CD14-positive monocyte (primary cell): ENCODE measurements at regions not wholly inside any gene's neighbourhood (a gene's known extent, or its start where the extent isn't known, plus 50 kb on each side); places are given as distances from the start of the nearest gene placed in this dataset.

Experiments
- DNase-seq, 3 donors: peaks; one replicate each; pipeline ENCODE4 v3.0.0-alpha.2; 2011 to 2022
- H2AFZ ChIP-seq: 2 replicates; pipeline ENCODE4 v1.6.0; 2012; ENCODE audit warnings: mild to moderate bottlenecking, low read depth, low read length, inconsistent platforms; ENCODE audit not compliant: insufficient read depth, poor library complexity, severe bottlenecking
- H3K27ac ChIP-seq, 2 donors: 1 replicate in 1 of 2; 2 replicates in 1 of 2; pipeline ENCODE4 v1.5.1; 2012 to 2013; ENCODE audit warnings: low read length in 2 of 2, control low read depth in 1 of 2, inconsistent platforms in 1 of 2, low read depth in 1 of 2, mild to moderate bottlenecking in 1 of 2
- H3K27me3 ChIP-seq, 2 donors: one replicate each; pipeline versions ENCODE4 v1.6.0 to v1.6.1; 2011 to 2013; ENCODE audit warnings: low read length in 2 of 2; ENCODE audit not compliant: control insufficient read depth in 2 of 2, insufficient read depth in 2 of 2
- H3K36me3 ChIP-seq, 2 donors: replicated peaks in 1 of 2; 1 replicate in 1 of 2; 2 replicates in 1 of 2; pipeline versions ENCODE4 v1.5.1 to v1.6.1; 2012 to 2013; ENCODE audit warnings: low read length in 2 of 2, control low read depth in 1 of 2, inconsistent platforms in 1 of 2, mild to moderate bottlenecking in 1 of 2; ENCODE audit not compliant: insufficient read depth in 2 of 2, control insufficient read depth in 1 of 2
- H3K4me1 ChIP-seq, 2 donors: 1 replicate in 1 of 2; 2 replicates in 1 of 2; pipeline versions ENCODE4 v1.5.1 to v1.6.1; 2012 to 2013; ENCODE audit warnings: low read length in 2 of 2, control low read depth in 1 of 2, inconsistent platforms in 1 of 2, mild to moderate bottlenecking in 1 of 2, moderate library complexity in 1 of 2; ENCODE audit not compliant: insufficient read depth in 2 of 2, control insufficient read depth in 1 of 2
- H3K4me2 ChIP-seq: replicated peaks from 2 replicates; pipeline ENCODE3; 2012; ENCODE audit warnings: low read length, moderate library complexity, mild to moderate bottlenecking; ENCODE audit not compliant: poor library complexity, severe bottlenecking; ENCODE audit errors: extremely low read depth
- H3K4me3 ChIP-seq, 3 experiments: fragments of 200-600 bp in 1 of 3; sonication (generic) in 1 of 3; replicated peaks in 1 of 3; 1 replicate in 2 of 3; 2 replicates in 1 of 3; pipeline ENCODE4 v1.5.1; 2011 to 2013; ENCODE audit warnings: low read length in 3 of 3, mild to moderate bottlenecking in 3 of 3, control low read depth in 2 of 3, low read depth in 2 of 3, inconsistent platforms in 1 of 3, moderate library complexity in 1 of 3
- H3K79me2 ChIP-seq: 2 replicates; pipeline ENCODE4 v1.6.0; 2012; ENCODE audit warnings: mild to moderate bottlenecking, control low read depth, inconsistent platforms, low read length, moderate library complexity; ENCODE audit not compliant: insufficient read depth
- H3K9ac ChIP-seq: 2 replicates; pipeline ENCODE4 v1.6.0; 2017; ENCODE audit warnings: low read length, mild to moderate bottlenecking; ENCODE audit not compliant: insufficient read depth, poor library complexity, severe bottlenecking
- H3K9me3 ChIP-seq, 2 donors: replicated peaks in 1 of 2; 1 replicate in 1 of 2; 2 replicates in 1 of 2; pipeline versions ENCODE4 v1.5.1 to v1.6.1; 2012 to 2013; ENCODE audit warnings: low read length in 2 of 2, control low read depth in 1 of 2; ENCODE audit not compliant: control insufficient read depth in 1 of 2, insufficient read depth in 1 of 2
- H4K20me1 ChIP-seq: 2 replicates; pipeline ENCODE4 v1.6.0; 2012; ENCODE audit warnings: mild to moderate bottlenecking, low read length, control low read depth, moderate library complexity; ENCODE audit not compliant: insufficient read depth
- H3K27ac Mint-ChIP-seq, 7 donors: one replicate each; pipeline ENCODE4 v1.8.0; 2020; ENCODE audit warnings: mild to moderate bottlenecking in 7 of 7, mixed read lengths in 7 of 7, moderate library complexity in 6 of 7, inconsistent platforms in 2 of 7
- H3K27me3 Mint-ChIP-seq, 3 donors: one replicate each; pipeline ENCODE4 v1.8.0; 2021 to 2022; ENCODE audit warnings: low read depth in 3 of 3, mild to moderate bottlenecking in 3 of 3, mixed read lengths in 3 of 3, moderate library complexity in 3 of 3, inconsistent platforms in 1 of 3
- H3K36me3 Mint-ChIP-seq, 2 donors: one replicate each; pipeline ENCODE4 v1.8.0; 2020; ENCODE audit warnings: mixed read lengths in 2 of 2, inconsistent platforms in 1 of 2, mild to moderate bottlenecking in 1 of 2
- H3K4me1 Mint-ChIP-seq: one replicate; pipeline ENCODE4 v1.8.0; 2020; ENCODE audit warnings: mild to moderate bottlenecking, mixed read lengths
- H3K4me3 Mint-ChIP-seq, 2 donors: one replicate each; pipeline ENCODE4 v1.8.0; 2020; ENCODE audit warnings: mild to moderate bottlenecking in 2 of 2, mixed read lengths in 2 of 2, moderate library complexity in 1 of 2
- H3K9me3 Mint-ChIP-seq, 7 donors: one replicate each; pipeline ENCODE4 v1.8.0; 2020 to 2022; ENCODE audit warnings: mixed read lengths in 7 of 7, mild to moderate bottlenecking in 6 of 7, moderate library complexity in 6 of 7, inconsistent platforms in 2 of 7
- CTCF ChIP-seq: fragments of 200-600 bp; IDR thresholded peaks from one replicate; pipeline ENCODE4 v1.8.0; 2022; ENCODE audit warnings: antibody characterized with exemption, mild to moderate bottlenecking
- WGBS: methylation state at CpG from one replicate; pipeline ENCODE4 v1.1.5; 2013; ENCODE audit warnings: missing lambda C conversion rate; ENCODE audit not compliant: insufficient coverage; 5-methylcytosine and 5-hydroxymethylcytosine counted together
- intact Hi-C, 2 donors: fragments of 100-400 bp; cut with micrococcal nuclease; formaldehyde crosslinking; loops; one replicate each; pipeline versions ENCODE4 v1.15.0 to v1.15.1; 2023

- Histone ChIP-seq H3K4me2 (no peak overlapping the region), H3K36me3 (no peaks in the 10 kb centered on the region), H3K9ac (no peak overlapping the region), H3K9me3 (peaks cover 8 to 9% of the 10 kb centered on the region in 2 donors), H4K20me1 (no peaks in the 10 kb centered on the region), H2AFZ (no peak overlapping the region), H3K4me3 (no peak overlapping the region), H3K79me2 (no peaks in the 10 kb centered on the region), H3K27ac (no peak overlapping the region), H3K4me1 (no peaks in the 10 kb centered on the region), H3K27me3 (no peaks in the 10 kb centered on the region)
- no peak overlapping the region for H3K27ac Mint-ChIP-seq
- peaks cover 2 to 9% (median 4%) of the 10 kb centered on the region in 7 donors for H3K9me3 Mint-ChIP-seq
- H3K4me3 Mint-ChIP-seq, result no peak overlapping the region
- intact Hi-C loops, result no loop called here
- no peaks in the 10 kb centered on the region for H3K36me3 Mint-ChIP-seq
- TF ChIP-seq CTCF, result no peak
- peaks cover 0 to 5% (median 4%) of the 10 kb centered on the region in 3 donors for H3K27me3 Mint-ChIP-seq
- 34% methylated on average over 3 of the region's 5 CpGs for WGBS
- no peak for DNase-seq
- no peaks in the 10 kb centered on the region for H3K4me1 Mint-ChIP-seq
Measured at GRCh38 chr16:26993963-26994362, 72.8 kb upstream of the C16orf82 start.

- Histone ChIP-seq H3K4me1 (no peaks in the 10 kb centered on the region), H3K9me3 (peaks cover 8 to 9% of the 10 kb centered on the region in 2 donors), H3K27me3 (no peaks in the 10 kb centered on the region), H3K36me3 (no peaks in the 10 kb centered on the region), H3K79me2 (no peaks in the 10 kb centered on the region), H3K9ac (no peak overlapping the region), H2AFZ (no peak overlapping the region), H3K4me3 (no peak overlapping the region), H4K20me1 (no peaks in the 10 kb centered on the region), H3K4me2 (no peak overlapping the region), H3K27ac (no peak overlapping the region)
- Mint-ChIP-seq H3K9me3 (peaks cover 2 to 9% (median 4%) of the 10 kb centered on the region in 7 donors), H3K27ac (no peak overlapping the region), H3K4me3 (no peak overlapping the region), H3K4me1 (no peaks in the 10 kb centered on the region), H3K36me3 (no peaks in the 10 kb centered on the region), H3K27me3 (peaks cover 1 to 7% (median 4%) of the 10 kb centered on the region in 3 donors)
- TF ChIP-seq CTCF, result no peak
- 78% methylated on average over 3 of the region's 4 CpGs for WGBS
- no peak for DNase-seq
- intact Hi-C loops, result no loop called here
Measured at GRCh38 chr16:26995522-26995921, 71.2 kb upstream of the C16orf82 start.
